Epidermal melanocyte (primary cell): ENCODE measurements at regions not wholly inside any gene's neighbourhood (a gene's known extent, or its start where the extent isn't known, plus 50 kb on each side); places are given as distances from the start of the nearest gene placed in this dataset.

Experiments used
- DNase-seq: peaks from one replicate; pipeline ENCODE4 v3.0.0; 2011; ENCODE audit warnings: low spot score; ENCODE audit not compliant: insufficient read length

DNA sequence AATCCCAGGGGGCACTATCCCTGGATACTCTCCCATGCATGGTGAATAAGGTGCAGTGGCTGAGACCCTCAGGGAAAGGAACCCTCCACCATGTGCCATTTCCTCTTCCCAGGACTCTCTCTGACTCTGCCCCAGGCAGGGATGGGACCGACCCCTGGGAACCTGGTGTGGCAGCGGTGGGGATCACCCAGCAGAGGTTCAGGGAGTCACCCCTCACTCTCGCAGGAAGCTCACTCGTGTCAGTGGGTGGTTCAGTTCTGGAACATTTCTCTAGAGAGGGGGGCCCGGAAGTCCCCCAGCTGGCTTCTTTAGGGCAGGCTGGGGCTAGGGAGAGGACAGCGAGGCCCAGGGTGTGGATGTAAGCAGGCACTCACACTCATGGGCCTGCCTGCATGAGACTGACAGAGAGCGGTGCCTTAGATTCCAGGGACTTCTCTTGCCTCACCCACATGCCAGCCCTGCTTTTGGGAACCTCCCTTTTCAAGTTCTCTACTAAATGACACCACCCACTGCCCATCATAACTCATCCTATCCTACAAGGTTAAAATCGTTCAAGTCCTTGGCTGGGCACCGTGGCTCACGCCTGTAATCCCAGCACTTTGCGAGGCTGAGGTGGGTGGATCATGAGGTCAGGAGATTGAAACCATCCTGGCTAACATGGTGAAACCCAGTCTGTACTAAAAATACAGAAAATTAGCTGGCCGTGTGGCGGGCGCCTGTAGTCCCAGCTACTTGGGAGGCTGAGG is 109.7 kb upstream of the SDK2 start:
- DNase-seq, result no peak

DNA sequence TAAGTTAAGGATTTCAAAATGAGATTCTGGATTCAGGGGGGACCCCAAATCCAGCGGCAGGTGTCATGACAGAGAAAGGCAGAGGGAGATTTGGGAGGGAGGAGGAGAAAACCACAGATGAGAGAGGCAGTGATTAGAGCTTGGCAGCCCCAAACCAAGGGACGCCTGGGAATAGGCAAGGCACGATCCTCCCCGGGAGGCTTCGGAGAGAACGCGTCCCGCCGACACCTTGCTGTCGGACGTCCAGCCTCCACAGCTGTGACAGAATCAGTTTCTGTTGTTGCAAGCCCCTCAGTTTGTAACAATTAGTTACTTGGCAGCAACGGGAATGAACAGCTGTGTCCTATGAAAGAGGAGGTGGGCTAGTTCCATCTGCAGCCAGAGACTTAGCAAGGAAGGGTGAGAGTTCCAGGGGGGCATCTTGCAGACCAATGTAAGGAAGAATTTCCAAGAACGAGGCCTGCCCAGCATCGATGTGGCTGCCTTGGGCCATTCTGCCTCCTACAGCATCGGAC is 110.7 kb upstream of the SDK2 start:
- DNase-seq, result no peak

DNA sequence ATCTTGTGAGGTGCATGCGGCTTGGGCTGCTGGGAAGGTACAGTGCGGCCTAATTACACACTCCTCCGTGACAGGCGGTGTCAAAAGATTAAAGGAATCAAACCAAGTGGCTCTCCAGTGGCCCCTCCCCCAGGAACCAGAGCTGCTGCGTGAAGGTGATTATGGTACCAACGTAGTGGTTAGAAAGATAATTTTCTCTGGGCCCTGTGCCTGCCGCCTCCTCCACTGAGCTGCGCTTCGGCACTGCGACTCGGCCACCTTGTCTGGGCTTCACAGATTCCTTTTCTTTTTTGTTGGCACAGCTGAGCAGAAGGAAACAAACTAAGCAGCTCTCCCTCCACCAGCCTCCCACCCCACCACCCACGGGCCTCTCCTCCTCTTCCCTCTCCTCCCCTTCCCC is 113.2 kb upstream of the SDK2 start:
- no peak for DNase-seq

DNA sequence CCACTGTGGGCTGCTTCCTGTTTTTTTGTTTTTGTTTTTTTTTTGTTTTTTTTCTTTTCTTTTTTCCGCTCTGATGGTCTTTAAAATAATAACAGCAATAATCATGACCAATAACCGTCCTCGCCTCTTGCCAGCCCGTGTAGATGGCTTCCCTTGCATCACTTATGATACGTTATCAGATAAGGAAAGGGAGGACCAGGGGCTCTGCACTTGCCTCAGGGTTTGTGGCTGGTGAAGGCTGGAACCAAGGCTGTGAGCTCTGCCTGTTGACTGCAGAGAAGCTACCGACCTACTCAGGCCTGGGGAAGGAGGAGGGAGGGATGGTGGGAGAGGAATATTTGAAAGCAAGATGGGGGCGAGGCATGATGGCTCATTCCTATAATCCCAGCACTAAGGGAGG is 114.0 kb upstream of the SDK2 start:
- DNase-seq, result no peak

DNA sequence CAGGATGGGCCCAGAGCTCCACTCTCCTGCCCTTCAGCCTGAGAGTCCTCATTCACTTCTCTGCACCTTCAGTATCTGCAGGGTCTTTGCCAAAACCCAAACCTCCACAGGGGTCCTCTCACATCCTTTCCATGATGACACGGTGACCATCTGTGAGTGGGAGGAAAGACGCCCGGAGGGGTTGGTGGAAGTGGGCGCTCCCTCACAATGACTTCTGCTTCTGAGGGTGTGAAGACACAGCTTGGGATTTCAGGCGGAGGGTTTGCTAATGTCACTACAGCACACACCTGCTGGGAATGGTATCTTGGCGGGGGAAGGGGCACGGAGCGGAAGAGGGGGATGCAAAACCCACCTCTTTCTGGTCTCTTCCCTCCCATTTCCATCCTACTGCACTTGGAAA is 115.1 kb upstream of the SDK2 start:
- no peak for DNase-seq

DNA sequence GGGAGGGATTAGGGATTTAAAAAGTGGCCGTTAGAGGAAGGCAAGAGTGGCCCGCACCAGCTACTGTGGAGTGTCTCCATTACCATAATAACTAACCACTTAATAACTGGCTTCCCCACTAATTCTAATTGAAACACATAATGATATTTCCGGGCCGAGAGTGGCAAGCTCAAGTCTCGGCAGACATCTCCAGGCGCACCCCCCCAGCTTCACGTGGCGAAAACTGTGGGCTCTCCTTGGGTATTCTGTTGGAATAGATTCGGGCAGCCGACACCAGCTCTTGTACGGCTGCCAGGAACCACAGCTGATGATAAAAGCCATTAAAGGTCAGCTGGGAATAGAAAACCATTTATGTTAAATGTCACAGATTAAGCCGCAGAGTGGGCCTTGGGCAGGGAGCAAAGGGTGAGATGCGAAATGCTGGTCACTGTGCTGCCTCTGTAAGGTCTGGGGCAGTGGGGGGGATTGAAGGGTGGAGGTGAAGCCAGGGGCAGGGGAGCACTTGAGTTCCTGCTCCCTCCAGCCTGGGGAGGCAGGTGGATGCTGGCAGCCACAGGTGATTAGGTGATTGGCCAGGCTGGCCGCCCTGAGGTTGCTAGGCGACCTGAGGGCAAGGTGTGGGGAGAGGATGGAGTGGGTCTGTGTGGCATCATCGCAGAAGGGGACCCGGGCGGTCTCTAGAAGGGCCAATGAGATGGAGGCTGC is 115.6 kb upstream of the SDK2 start:
- peak; percentile 50 for DNase-seq

DNA sequence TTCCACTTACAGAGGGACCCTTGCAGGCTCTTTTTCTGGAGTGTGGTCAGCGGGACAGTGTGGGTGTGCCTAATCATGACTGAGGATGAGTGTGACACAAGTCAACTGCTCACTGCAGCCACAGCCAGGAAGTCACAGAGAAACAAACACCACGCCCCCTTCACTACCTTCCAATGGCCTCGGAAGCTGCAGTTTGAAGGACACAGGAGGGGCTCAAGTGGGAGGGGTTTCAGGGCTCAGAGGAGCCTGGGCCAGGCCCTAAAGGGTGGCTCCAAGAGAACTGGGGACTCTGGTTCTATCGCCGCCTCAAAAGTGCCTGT is 116.2 kb upstream of the SDK2 start:
- no peak for DNase-seq

DNA sequence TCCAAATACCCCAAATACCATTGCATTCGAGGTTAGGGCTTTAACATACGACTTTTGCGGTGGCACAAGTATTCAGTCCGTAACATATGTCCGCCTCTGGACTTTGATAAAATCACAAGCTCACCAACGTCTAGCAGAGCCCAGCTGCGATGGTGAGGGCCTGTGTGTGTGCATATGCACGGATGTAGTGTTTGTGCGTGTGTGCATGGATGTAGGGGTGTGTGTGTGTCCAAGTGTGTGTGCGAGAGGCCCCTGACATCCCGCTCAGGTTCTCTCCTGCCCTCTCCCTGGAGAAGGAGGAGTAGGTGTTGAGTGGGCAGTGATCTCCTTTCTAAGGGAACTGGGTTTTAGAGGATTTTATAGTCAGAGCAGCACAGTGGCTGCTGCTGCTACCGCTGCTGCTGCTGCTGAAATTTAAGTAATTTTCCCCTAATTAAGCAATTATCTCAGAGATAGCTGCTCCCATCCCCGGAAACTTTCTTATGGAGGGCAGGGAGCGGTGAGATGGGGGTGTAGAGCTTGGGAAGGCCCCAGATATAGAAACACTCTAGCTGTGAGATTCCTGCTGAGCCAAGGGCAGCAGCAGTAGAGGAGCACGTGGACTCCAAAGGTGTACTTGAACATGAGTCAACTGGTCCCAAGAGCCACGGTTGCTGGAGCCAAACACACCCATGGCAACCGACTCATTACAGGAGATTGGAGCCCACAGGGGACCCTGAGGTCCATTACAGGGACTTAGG is 121.7 kb upstream of the SDK2 start:
- no peak for DNase-seq

DNA sequence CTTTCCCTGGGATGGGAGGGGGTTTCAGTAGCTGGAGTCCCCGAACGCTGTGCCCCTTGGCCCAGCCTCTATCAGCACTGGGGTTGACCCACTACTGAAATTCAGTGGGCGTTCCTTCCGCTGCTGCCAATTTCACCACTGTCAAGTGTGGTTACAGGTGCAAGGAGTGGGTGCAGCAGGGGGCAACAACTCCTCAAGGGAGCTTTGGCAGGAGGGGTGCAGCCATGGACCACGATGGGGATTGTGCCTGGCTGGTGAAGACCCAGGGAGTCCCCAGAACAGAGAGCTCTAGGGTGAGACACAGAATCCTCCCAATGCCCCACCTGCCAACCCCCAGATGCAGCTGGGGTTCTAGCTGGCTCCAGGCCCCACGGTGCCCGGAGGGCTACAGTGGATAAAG is 123.5 kb upstream of the SDK2 start:
- DNase-seq, result no peak

DNA sequence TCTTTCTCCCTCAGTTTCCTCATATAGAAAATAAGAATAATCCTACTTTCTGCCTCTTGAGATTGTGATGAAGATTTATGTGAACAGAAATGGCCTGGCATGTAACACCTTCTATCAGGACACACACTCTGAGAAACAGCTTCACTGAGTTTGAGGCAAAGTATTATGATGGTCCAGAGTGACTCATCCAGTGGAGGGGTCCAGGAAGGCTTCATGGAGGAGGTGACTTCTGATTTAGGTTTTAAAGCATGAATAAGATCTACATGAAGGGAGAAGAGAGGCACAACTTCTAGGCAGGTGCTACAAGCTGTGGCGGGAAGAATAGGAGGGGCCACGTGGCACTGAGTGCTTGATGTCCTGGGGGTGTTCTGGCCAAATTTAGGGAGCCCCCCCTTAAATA is 124.4 kb upstream of the SDK2 start:
- no peak for DNase-seq

DNA sequence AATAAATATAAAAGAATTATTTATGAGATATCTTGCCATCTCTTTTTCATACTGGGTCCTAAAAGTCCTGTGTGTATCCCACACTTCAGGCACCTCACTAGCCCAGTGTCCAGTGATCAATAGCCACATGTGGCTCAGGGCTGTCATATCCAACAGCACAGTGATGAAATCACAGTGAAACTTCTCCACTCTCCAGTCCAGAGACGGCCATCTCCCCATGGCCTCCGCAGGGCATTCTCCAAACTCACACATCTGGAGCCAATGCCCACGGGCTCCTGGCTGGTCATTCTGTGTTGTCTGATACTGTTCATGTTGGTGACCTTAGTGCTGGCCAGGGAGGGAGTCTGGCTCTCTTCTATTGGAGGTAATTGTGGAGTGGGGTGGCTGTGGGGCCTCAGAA is 125.2 kb upstream of the SDK2 start:
- DNase-seq, result no peak

DNA sequence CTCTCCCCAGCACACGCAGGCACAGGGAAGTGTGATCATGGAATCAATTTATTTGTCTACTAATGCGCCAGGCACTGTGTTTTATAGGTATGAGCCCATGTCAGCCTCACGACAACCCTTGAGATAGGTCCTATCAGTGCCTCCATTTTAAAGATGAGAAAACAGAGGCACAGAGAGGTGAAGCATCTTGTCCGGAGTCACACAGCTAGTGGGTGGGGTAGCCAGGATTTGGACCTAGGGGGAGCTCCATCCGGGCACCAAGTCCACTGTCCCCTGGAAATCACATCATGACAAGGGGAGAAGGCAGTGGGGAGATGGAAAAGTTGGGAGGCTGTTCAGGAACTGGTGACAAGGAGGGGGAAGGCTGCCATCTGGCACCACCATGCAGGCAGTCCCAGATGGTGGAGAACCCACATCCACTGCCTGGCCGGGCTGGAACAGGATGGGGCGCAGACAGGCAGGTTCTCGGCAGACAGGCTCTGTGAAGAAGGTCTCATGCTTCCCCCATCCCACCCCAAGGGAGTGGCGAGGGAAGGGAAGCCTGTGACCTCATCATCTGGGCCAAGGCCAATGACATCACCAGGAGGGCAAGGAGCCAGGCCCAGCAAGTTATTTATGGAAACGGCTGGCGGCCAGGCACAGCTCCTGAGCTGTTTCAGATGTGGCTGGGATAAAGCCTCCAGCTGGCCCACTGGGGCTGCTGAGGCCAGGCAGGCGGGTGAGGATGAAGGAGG is 126.0 kb upstream of the SDK2 start:
- no peak for DNase-seq

DNA sequence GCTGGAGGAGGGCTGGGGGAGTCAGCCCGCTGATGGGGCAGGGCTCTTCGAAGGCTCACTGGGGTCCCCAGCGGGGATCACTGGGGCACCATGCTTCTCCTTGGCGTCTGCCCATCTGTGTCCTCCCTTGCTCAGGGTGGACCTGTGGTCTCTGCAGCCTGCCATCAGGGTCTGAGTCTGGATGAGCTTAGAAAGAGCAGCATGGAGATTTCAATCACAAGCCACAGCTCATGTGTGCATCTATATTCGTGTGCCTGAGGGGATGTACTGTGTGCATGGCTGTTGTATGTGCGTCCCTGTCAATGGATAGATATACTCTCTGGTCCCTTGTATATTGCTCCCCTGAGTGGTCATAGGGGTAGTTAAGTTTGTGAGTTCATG is 126.6 kb upstream of the SDK2 start:
- DNase-seq, result no peak

DNA sequence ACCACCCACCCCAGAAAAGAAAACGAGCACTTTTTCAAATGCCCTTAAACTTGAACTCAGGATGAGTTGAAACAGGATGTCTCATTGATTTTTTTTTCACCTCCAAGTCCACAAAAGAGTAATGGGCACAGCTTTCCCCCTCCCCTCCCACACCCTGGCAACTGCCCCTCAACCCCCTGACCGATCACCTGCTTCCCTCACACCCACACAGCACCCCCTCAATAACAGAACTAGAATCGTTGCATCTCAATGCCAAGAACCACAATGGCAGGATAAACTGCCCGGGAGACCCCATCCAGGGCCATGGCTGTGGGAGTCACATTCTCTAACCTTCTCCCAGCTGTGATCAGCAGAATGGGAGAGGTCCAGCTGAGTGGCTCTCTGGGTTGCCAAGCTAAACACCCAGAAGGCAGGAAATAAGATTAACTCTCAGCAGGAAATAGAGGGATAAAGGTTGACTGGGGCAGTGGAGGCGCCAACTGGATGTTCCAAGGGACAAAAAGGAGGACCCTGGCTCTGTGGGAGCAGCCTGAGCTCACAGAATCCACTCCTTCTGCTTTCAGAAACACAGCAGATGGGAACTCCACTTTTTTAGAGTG is 128.0 kb upstream of the SDK2 start:
- no peak for DNase-seq

DNA sequence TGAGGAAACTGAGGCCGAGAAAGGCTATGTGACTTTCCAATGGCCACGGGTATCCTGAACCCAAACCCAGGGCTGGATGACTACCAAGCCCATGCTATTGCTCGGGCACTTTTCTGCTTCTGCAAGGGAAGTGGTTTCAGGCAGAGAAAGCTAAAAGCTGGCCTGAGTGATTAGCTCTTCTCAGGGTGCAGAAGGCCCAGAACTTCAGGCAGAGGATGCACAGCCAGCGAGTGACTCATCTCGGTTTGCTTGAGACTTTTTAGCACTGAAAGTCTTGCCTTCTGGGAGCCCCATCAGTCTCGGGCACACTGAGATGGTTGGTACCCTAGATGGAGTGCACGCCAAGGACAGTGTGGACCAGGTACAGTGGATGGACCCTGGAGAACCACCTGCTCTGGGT is 129.5 kb upstream of the SDK2 start:
- DNase-seq, result no peak

DNA sequence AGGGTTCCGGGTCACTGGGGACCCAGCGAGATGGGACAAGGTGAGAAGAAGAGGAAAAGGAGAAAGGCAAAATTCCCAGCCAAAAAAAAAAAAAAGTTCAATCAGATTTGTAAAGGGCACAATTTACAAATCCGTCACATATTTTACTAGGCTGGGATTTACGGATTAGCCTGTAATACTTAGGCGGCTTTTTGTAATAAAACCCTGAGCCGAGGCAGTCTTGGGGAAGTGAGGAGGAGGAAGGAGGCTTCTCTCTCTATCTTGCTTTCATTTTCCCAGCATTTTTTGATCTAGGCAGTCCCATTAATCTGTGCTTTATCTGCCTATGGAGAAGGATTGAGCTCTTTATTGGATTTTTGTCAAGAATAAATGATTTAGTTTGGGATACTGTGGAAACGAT is 130.6 kb upstream of the SDK2 start:
- DNase-seq, result no peak

DNA sequence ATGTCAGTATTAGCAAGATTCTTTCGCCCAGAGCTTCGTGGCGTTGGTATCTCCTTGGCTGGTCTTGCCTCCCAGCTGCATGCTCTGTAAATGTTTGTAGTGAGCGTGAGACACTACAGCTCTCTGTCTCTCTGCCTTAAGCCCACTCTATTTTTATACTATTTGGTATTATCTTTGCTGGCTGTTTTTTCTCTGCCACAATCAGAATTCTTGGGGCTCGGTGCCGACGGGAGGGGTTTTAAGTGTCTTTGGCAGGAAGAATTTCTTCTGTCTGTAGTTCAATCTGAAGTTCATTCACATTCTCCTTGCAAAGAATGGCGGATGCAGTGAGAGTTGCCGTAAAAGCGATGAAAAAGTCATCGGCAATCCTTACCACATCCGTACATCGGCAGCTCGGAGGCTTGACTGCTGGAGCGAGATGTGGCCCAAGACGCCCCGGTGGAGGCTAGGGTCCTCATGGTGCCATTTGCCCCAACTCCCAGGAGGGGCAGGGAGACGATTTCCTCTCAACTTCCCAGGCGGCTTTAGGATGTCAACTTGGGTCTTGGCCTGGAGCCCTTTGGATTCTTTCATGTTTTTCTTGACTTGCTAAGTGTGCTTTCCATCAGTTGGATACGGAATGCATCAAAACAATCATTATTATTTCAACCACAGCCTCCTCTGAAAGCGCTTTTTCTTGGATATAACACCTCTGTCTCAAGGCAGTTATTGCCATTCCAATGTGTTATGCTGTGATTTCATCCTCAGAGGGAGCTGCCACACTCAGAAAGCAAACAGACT is 132.3 kb upstream of the SDK2 start:
- DNase-seq, result no peak

DNA sequence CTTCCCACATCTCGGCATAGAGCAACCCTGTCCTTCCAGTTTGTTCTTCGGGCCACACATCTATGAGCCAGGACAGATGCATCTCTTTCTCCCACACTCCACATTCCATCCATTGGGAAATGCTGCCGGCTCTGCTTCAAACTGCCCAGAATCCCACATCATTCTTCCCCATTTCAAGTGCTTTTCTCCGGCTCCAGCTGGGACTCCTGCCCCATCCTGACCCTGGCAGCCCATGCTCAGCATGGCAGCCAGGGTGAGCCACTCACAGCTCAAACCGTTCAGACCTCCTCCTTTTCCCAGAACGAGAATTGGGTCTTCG is 132.8 kb upstream of the SDK2 start:
- DNase-seq, result no peak

DNA sequence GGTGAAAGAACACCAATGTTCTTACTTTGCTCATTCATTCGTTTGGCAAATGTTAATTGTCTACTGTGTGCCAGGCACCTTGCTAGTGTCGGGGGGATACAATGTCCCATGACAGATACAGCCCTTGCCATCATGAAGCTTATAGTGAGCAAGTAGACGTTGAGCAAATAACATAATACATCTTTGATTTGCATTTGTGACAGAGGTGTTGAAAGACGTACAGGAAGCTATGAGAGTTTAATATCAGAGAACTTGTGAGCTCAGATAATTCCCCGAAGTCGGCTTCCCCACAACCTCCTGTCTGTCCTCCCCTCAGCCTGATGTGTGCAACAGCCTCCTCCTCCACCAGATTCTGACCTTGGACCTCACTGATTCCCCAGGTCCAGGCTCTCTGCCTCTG is 138.0 kb upstream of the SDK2 start:
- no peak for DNase-seq

DNA sequence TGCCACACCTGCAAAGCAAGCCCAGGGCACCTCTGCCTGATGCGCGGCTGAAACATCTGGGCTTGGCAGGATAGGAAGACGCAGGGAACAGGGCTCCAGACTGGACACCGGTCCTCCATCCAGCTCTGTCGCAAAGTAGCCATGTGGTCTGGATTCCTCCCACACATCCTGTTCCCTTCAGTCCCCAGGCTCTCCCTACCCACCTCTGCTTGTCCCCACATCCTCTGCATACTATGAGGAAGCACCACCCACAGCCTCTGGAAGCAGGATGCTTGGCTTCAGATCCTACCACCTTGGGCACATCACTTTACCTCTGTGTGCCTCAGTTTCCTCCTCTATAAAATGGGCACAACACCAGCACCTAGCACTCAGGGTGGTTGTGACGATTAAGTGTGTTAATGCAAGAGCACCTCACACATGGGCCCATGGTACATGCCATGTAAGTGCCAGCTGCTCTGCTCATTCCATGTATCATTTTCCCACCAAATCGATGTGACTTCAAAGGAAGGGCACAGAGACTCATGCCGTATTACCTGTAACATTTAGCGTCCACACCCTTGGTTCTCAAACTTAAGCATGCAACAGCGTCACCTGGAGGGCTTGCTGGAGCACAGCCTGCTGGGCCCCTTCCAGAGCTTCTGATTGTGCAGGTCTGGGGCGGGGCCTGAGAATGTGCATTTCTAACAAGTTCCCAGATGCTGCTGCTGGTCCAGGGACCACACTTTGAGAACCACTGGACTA is 138.6 kb upstream of the SDK2 start:
- DNase-seq, result no peak
